ENCODE measurements at regions not wholly inside any gene's neighbourhood (a gene's known extent, or its start where the extent isn't known, plus 50 kb on each side); places are given as distances from the start of the nearest gene placed in this dataset.
A peak's percentile ranks its signal among the peaks of the same experiment; 100 is the strongest.

DNA sequence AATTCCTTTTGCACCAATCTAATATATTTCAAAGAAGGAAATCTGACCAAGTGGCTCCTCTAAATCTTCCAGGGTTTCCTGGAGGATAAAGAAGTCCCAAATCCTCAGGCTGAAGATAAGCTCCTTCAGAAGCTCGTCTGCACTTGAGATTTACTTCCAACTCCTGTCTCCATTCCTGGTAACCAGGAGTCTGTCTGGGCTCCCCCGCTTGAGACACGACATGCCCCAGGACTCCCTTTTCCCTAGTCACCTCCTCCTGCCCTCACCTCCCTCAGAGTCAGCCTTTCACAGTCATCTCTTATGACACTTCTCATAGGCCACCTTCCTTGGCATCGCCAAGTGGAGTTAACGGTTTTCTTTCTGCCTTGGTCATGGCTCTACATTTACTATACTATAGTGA, 103.4 kb upstream of the NEDD9 start:
- peaks cover 37% of the 10 kb centered on the region for H3K4me1 ChIP-seq (ENCODE audit: insufficient read depth, low read length)
- ATAC-seq (ENCODE audit: insufficient read depth, low read depth) (no peak), DNase-seq (no peak)
- no peaks in the 10 kb centered on the region; the same call in 1 of the 2 replicates for H3K36me3 ChIP-seq (ENCODE audit: insufficient read depth, low read length)
- no peaks in the 10 kb centered on the region for H3K9me3 ChIP-seq (ENCODE audit: insufficient read depth, low read length, severe bottlenecking)
- no peak overlapping the region for H2AFZ ChIP-seq (ENCODE audit: low read depth, low read length)
- H3K27ac ChIP-seq (ENCODE audit: low read length): no peak overlapping the region
- no peaks in the 10 kb centered on the region for H3K27me3 ChIP-seq (ENCODE audit: insufficient read depth, low read length, poor library complexity)
- no peaks in the 10 kb centered on the region for H4K20me1 ChIP-seq (ENCODE audit: insufficient read depth, low read length)
- no peak overlapping the region for H3K9ac ChIP-seq (ENCODE audit: low read depth, low read length)
- H3K4me3 ChIP-seq (ENCODE audit: low read depth in 1 of 2, low read length in 2 of 2): no peak overlapping the region
- H3K79me2 ChIP-seq (ENCODE audit: insufficient read depth, low read length): no peaks in the 10 kb centered on the region
- H3K4me2 ChIP-seq (ENCODE audit: insufficient read depth, low read length): no peak overlapping the region
- TF ChIP-seq, protein P1, sequence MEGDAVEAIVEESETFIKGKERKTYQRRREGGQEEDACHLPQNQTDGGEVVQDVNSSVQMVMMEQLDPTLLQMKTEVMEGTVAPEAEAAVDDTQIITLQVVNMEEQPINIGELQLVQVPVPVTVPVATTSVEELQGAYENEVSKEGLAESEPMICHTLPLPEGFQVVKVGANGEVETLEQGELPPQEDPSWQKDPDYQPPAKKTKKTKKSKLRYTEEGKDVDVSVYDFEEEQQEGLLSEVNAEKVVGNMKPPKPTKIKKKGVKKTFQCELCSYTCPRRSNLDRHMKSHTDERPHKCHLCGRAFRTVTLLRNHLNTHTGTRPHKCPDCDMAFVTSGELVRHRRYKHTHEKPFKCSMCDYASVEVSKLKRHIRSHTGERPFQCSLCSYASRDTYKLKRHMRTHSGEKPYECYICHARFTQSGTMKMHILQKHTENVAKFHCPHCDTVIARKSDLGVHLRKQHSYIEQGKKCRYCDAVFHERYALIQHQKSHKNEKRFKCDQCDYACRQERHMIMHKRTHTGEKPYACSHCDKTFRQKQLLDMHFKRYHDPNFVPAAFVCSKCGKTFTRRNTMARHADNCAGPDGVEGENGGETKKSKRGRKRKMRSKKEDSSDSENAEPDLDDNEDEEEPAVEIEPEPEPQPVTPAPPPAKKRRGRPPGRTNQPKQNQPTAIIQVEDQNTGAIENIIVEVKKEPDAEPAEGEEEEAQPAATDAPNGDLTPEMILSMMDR (IDR thresholded peaks at IDR 0.05; ENCODE audit: borderline replicate concordance, extremely low read depth, low read length, poor library complexity, severe bottlenecking): no peak
- no peak for TF ChIP-seq EZH2 (IDR thresholded peaks at IDR 0.05; ENCODE audit: borderline replicate concordance, low read depth, low read length, severe bottlenecking)

DNA sequence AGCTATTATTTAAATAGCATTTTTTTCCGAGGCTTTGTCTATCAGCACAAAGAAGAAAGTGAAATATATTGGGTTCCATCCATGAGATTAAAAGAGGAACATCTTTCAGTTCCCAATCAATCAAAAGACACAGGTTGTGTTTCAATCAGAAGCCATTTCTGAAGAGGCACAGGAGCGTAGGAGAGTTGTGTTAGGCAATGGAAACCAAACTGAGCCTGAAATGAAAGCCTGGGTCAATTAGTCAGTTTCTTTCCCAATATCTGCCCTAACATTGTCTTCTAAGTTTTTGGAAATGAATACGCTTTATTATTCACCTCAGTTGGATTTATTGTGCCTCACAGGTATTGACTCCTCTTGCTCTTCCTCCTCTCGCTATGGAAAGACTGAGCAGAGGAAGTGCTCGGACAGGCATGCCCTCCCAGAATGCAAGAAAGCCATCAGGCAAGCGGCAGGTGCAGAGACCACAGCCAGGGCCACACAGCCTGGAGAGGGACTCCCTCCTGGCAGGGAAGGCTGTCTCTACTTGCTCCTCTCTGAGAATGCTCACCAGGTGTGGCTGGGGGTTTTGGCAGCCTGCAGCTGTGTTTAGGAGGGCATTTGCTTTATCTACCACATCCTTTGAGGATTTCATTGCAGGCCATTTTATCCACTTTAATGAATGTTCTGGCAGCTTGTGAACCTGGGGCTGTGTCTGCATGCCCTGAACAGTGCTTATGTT, 100.8 kb upstream of the NEDD9 start:
- Histone ChIP-seq H2AFZ (ENCODE audit: low read depth, low read length) (peak overlapping the region; percentile 12; the same call in 1 of the 2 replicates), H3K4me1 (ENCODE audit: insufficient read depth, low read length) (peaks cover 45% of the 10 kb centered on the region)
- peak; percentile 99 for ATAC-seq (ENCODE audit: insufficient read depth, low read depth)

DNA sequence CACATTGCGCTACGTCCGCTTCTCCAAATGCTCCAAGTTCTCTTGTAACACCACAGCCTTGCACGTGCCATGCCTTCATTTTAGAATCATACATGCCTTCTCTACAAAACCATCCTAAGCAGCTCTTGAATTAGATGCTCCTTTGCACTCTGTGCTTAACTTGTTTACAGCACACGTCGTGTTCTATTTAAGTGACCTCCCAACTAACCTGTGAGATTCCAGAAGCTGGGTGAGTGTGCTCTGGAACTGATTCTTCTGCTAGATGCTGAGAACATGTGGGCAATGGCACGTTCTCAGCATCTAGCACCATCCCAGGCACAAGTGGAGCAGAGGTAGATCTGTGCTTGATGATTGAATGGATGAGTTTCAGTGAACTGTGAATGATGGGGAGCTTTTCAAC, 100.0 kb upstream of the NEDD9 start:
- Histone ChIP-seq H4K20me1 (ENCODE audit: insufficient read depth, low read length) (no peaks in the 10 kb centered on the region), H3K4me3 (ENCODE audit: low read depth in 1 of 2, low read length in 2 of 2) (no peak overlapping the region), H3K79me2 (ENCODE audit: insufficient read depth, low read length) (no peaks in the 10 kb centered on the region), H3K27ac (ENCODE audit: low read length) (0 out of 2 replicates have a peak overlapping the region, but pooled peaks have one; percentile 27), H3K9ac (ENCODE audit: low read depth, low read length) (no peak overlapping the region), H3K36me3 (ENCODE audit: insufficient read depth, low read length) (no peaks in the 10 kb centered on the region; the same call in 1 of the 2 replicates), H3K4me1 (ENCODE audit: insufficient read depth, low read length) (peaks cover 45% of the 10 kb centered on the region), H2AFZ (ENCODE audit: low read depth, low read length) (no peak overlapping the region), H3K4me2 (ENCODE audit: insufficient read depth, low read length) (no peak overlapping the region), H3K27me3 (ENCODE audit: insufficient read depth, low read length, poor library complexity) (no peaks in the 10 kb centered on the region), H3K9me3 (ENCODE audit: insufficient read depth, low read length, severe bottlenecking) (no peaks in the 10 kb centered on the region)
- no peak for ATAC-seq (ENCODE audit: insufficient read depth, low read depth)
- no peak for TF ChIP-seq EZH2 (IDR thresholded peaks at IDR 0.05; ENCODE audit: borderline replicate concordance, low read depth, low read length, severe bottlenecking)
- TF ChIP-seq, protein P1 (IDR thresholded peaks at IDR 0.05; ENCODE audit: borderline replicate concordance, extremely low read depth, low read length, poor library complexity, severe bottlenecking): no peak
- DNase-seq: no peak

More for the DNA sequence above, 100.8 kb upstream of the NEDD9 start:
- Histone ChIP-seq H4K20me1 (ENCODE audit: insufficient read depth, low read length) (no peaks in the 10 kb centered on the region), H3K27me3 (ENCODE audit: insufficient read depth, low read length, poor library complexity) (no peaks in the 10 kb centered on the region), H3K4me2 (ENCODE audit: insufficient read depth, low read length) (peak overlapping the region; percentile 47), H3K9ac (ENCODE audit: low read depth, low read length) (peak overlapping the region; percentile 26; the same call in 1 of the 2 replicates), H3K36me3 (ENCODE audit: insufficient read depth, low read length) (no peaks in the 10 kb centered on the region; the same call in 1 of the 2 replicates), H3K4me3 (ENCODE audit: low read depth in 1 of 2, low read length in 2 of 2) (no peak overlapping the region), H3K9me3 (ENCODE audit: insufficient read depth, low read length, severe bottlenecking) (no peaks in the 10 kb centered on the region), H3K79me2 (ENCODE audit: insufficient read depth, low read length) (no peaks in the 10 kb centered on the region), H3K27ac (ENCODE audit: low read length) (peak overlapping the region; percentile 68)
- peak; percentile 90 for DNase-seq
- TF ChIP-seq, protein P1 (IDR thresholded peaks at IDR 0.05; ENCODE audit: borderline replicate concordance, extremely low read depth, low read length, poor library complexity, severe bottlenecking): no peak
- no peak for TF ChIP-seq EZH2 (IDR thresholded peaks at IDR 0.05; ENCODE audit: borderline replicate concordance, low read depth, low read length, severe bottlenecking)
